Embryonic facial prominence (tissue), 1 donor: ENCODE measurements at regions not wholly inside any gene's neighbourhood (a gene's known extent, or its start where the extent isn't known, plus 50 kb on each side); places are given as distances from the start of the nearest gene placed in this dataset.
A peak's percentile ranks its signal among the peaks of the same experiment; 100 is the strongest.

Experiments
- DNase-seq: peaks from one replicate; pipeline ENCODE4 v3.0.0-alpha.2; 2016; ENCODE audit errors: extremely low spot score

DNA sequence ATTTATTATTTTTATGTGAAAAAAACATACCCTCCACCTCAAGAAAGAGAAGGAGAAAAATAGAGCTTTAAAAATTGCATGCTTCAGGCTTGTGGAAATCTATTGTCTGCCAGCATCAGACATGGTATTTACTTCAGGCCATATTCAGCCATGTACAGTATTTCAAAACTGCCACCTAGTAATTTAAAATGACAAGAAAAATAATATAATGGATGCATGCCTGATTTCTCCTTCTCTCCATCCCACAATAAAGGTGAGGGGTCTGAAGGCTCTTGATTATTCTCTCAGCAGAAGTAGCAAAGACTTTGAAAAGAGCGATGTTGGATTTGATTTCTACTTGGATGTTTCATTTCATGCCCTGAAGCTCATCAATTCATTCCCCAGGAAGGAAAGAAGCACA lies 250.7 kb downstream of the TBC1D4 start:
- DNase-seq, result no peak

DNA sequence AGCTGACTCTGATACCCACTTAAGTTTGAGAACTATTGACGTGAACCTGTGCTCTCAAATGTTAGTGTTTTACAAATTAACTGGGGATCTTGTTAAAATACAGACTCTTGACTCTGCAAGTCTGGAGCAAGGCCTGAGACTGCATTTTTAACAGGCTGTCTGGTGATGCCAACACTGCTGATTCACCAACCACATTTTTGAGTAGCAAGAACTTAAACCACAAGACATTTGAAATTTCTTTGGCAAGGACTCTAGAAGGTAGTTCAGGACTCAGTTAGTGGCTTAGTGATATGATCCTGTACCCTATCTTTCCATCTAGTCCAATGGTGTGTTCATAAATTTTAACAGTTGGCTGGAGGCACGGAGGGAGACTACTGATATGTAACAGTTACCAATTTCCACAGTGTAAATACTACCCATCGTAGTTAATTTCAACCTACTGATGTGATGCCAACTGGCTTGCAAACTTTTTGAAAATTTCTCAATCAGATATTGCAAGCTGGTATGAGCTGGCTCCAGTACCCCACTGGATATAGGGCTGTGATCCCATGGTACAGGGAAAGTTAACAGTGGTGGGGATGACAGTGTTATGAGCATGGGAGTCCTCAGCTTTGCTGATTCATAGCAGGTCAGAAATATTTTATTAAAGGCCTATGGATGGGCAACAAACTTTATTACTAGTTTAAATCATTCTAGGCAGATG lies 255.1 kb downstream of the TBC1D4 start:
- no peak for DNase-seq

DNA sequence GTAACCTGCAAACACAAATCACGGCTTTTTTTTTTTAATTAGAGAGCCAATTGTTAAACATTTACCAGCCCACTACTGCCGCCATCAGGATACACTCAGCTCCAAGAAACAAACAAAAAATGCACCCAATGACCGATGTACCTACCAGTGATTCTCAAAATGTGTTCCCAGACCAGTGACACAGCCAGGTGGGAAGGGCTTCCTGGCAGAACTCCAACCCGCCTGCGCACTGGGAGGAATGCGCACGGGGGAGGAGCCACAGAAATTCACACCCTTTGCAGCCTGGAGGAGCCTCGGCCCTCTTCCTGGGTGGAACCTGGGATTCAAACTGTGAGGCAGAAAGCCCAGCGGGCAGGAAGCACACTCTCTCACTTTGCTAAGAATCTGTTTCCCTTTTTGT lies 255.9 kb downstream of the TBC1D4 start:
- DNase-seq, result no peak

DNA sequence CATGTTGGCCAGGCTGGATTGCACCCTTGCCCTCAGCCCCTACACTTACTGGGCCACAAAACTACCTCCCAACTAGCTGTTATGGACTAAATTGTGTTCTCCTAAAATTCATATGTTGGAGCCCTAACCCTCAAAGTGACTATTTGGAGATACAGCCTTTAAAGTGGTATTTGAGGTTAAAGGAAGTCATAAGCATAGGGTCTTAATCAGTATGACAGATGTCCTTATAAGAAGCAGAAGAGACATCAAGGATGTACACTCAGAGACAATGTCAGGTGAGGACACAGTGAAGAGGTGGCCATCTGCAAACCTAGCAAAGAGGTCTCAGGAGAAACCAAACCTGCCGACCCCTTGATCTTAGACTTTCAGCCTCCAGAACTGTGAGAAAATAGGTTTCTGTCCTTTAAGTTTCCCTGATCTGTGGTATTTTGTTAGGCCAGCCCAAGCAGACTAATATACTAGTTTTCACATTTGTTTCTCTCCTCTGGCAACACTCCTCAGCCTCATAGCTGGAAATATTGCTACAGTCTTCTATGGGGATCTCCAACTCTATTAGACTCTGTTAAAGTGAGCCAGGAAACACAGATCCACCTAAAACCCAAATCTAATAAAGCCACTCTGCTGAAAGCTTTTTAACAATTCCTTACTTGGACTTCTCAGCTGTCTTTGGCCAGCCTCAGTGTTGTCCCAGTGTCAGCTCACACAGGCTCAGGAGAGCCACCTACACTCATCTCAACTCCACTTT lies 256.5 kb downstream of the TBC1D4 start:
- DNase-seq, result no peak

DNA sequence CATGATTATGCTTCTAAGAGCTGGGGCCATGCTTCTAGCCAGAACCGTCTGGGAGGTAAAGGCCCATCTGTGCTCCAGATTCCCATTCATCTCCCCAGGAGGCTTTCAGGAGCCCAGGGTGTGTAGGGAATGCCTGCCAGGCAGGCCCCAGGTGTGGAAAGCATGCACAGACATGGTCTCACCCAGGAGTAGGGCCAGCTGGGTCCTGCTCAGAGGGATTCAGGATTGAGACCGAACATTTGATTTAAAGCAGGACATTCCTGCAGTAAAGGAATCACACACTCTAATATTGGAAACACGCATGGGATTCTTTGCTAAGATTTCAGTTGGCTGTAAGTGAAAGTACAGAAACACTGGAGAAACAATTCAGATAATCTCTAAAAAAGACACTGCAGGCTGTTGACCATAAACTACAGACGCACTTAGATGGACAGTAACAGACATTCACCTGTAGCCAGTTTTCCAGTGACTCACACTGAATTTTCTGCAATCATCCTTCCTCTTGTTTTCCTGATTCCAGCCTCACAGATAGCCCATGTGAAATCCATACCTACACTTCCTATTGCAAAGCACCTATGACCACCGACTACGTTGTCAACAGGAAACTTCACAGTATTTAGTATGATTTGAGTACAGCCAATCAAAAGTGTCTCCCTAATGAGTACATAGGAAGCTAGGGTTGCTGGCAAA lies 257.8 kb downstream of the TBC1D4 start:
- DNase-seq, result no peak

DNA sequence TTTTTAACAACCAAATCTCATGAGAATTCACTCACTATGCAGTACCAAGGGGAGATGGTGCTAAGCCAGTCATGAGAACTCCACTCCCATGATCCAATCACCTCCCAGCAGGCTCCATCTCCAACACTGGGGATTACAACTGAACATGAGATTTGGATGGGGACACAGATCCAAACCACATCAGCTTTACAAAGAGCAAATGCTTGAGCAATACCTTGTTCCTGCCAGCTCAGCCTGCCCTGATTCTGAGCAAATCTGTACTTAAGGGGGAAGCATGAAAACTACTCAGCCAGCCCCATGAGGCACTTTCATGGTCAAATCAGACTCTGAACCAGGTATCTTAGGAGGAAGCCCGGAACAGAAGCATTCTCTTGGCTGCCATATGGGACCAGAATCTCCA lies 259.9 kb downstream of the TBC1D4 start:
- no peak for DNase-seq

DNA sequence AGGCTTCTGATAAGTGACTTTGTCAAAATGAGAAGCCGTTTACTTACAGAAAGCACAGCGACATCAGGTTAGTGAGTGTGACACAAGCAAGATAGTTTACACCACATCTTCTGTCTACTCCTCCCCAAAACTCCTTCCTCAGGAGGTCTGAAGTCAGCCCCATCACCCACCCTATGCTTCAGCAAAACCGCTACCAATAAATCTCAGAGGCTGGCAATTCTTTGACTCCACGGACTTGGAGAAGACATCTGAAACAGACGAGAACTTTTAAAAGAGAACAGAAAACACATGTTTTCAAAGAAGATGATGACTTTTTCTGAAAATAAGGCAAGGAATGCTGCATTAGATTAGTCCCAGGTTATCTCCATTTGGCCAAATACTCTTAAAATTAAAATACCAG lies 261.1 kb downstream of the TBC1D4 start:
- no peak for DNase-seq

DNA sequence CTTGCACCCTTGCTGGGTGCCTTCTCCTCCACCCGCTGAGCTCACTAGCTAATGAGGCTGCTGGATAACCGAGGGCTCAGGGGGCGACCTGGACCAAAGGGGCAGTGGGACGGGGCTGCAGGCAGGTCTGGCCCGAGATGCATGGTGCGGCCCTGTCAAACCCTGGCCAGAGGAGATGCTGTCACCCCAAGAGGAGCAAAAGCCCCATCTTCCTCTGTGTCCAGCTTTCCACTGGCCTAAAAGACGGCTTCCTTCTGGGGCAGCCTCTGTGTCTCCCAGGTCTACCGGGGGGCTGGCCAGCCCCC lies 261.8 kb downstream of the TBC1D4 start:
- DNase-seq, result no peak

DNA sequence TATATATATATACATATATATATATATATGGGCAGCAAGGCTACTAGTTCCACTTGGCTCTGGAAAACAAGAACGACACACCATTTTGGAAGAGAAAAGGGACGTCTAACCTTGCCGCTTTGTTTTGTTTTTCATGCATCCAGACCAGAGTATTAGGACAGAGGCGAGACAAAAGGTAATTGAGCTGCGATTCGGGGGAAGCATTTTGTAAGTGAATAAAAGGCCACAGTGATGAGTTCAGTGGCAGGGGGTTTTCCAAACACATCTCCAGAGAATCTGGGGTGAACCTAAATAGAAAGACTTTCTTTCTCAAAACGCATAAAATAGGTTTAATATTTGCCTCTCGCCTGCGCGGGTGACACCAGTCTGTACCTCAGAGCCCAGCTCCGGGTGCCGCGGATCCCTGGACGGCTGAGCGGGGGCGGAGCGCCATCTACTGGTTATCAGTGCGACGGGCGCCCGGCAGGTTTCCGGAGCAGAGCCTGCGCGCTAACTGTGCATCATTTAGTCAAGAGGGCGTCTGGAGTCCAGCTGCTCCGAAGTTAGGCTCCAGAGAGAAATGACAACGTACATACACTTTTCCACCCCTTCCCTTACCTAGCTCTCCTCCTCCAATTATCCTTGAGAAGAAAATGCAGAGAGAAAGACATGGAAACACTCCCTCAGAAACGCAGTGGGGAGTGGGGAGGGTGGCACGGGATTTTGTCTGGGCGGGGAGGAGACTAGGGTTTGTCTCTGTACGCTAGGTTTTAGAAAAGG lies 262.3 kb downstream of the TBC1D4 start:
- peak; percentile 52 for DNase-seq

DNA sequence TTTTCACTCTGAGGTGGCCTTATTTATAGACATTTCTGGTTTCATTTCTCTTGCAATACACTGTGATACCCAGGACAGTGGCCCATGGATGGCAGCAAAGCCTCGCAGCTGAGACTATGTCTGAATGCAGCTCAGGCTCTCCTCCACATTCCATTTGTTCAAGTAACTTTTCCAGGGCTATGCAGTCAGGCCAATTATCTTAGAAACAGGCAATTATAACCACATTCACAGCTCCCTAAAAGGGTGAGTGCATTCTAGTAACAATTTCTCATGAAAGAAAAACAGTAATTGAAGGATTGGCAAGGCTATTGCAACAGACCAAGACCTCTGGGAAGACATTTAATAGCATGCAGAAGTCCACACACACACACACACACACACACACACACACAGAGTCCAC lies 264.0 kb downstream of the TBC1D4 start:
- no peak for DNase-seq

DNA sequence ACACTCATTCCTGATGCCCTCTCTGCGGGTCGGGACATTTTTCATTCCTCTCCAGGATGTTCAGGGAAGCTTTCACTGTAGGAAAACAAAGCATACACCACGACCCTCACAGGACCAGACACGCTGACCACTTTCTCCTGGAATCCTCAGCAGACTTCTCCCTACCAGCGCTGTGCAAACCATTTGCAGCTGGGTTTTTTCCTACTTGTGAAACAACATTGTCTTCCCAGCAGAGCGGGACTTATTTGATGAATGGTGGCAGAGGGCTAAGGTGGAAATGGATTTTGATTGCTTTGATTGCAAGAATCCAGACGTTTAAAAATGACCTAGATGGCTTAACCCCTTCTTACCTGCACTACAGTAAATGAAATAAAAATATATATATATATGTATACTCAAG lies 265.9 kb downstream of the TBC1D4 start:
- no peak for DNase-seq

DNA sequence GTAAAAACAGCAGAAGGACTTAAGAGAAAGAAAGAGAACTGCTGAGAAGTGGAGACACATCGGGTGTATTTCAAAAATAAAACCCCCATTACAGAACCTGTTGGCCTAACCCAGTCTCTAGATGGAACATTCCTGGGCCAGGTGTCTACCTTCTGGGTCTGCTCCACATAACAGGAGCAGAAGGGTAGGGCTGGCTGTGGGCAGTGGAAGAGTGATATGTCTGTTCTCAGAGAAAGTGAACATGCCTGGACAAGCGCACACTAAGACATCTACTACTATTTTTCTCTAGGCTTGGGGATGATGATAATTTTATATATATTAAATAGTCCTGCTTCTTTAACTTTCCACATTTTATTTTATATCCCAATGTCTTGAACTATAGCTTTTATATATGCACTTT lies 267.1 kb downstream of the TBC1D4 start:
- no peak for DNase-seq

DNA sequence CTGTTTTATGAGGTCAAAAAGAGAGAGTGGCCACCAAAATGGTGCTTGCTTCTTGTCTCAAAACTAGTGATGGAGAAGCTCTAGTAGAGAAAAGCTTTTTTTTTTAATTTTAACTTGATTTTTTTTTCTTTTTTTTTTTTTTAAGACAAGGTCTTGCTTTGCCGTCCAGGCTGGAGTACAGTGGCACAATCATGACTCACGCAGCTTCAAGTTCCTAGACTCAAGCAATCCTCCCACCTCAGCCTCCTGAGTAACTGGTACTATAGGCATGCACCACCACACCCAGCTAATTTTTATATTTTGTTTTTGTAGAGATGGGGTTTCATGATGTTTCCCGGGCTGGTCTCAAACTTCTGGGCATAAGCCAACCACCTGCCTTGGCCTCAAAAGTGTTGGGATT lies 279.0 kb downstream of the TBC1D4 start:
- DNase-seq, result no peak

DNA sequence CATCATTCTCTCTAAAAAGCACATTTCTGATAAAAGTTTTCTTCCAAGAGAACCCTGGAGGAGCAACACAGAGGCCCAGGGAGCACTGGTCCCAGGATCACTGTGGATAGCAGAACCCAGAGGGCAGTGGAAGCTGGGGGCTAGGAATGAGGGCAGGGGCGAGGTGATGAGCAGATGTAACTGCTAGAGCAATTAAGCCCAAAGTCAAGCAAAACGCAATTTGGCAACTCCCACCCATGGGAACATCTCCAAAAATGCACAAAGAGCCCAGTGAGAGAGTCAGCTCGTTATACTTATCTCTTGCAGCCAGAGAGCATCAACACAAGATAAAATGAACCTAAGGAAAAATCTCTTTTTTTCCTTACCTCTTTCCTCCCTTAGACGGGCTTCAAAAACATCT lies 284.2 kb downstream of the TBC1D4 start:
- no peak for DNase-seq

DNA sequence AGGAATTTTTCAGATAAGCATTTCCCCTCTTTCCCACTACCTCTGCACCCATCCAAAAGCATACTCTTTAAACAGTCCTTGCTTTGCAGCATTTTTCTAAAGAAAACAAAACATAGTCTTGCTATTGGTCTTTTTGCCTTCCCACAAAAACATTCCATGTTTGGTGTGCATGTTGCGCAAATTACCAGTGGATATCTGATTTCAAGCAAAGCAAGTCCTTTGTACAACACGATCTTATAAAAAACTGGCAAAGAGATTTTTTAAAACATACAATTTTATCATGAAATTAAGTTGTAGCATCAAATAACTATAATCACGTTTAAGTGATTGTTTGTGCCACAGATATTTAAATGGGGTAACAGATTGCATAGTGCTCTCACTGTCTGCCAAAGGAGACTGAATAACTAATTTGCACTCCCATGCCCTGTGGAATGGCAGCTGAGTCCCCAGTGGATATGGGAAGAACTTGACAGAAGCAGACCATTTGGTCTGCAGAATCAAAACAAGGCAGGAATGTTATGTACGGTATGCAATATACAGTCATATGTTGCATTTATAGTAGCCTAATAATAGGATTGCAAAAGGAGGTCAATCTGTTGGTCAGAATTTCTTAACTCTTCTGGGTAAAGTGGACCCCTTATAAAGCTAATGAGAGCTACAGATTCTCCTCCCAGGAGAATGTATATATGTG lies 285.7 kb downstream of the TBC1D4 start:
- DNase-seq, result no peak

DNA sequence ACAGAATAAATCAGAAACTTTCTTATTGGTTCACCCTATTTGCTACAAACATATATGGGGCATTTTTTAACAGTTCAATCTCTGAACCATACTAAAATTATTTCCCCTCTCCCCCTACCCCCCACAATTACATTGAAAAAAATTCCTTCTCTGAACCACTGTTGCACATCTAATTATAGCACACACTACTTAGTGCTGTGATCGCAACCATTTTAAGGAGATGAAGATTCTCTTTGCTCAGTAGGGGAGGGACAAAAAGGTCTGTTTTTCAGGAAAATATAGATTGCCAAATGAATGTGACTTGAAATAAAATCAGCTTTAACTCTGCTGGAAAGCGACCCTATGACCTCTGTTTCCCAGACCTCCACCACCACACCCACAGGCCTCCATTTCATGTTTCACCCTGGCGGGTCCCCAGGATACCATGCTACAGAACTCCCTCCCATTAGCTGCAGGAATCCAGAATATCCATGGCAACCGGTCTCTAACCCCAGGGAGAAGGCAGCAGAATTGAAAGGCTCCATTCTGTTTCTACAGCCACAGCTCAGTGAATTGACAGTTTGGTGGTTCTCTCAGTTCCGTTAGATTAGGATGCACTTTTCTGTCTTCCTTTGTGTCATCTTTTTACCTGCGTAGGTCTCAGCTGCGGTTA lies 286.3 kb downstream of the TBC1D4 start:
- DNase-seq, result peak; percentile 48

DNA sequence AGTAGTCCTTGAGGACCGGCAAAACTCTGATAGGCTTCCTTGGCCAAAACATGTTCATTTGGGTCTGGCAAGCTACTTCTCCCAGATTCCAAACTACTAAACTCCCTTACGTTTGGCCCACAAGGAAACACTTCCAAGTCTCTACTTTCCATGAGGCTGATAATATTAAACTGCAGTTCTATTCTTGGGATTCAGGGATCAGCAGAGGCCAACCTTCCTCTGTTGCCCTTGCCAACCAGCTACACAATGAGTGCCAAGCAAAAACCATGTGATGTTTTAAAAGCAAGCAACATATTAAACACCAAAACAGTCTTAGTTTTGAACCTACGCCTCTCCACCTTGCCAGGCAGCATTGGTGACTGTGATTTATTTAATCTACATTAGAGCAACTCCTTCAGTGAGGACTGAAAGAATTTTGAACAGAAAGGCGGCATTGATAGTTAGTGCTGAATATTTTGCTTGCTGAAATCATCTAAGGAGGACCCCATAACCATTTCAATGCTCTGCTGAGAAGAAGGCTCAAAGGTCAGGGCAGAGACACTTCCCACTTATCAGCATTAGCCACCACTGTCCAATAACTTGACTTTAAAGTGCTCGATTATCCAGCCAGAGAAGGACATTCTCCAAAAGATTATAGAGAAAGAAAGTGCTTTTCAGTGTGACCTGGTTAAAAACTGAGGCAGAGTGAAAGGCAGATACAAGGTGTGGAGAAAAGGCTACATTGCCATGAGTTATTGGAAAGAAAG lies 287.1 kb downstream of the TBC1D4 start:
- DNase-seq, result no peak

DNA sequence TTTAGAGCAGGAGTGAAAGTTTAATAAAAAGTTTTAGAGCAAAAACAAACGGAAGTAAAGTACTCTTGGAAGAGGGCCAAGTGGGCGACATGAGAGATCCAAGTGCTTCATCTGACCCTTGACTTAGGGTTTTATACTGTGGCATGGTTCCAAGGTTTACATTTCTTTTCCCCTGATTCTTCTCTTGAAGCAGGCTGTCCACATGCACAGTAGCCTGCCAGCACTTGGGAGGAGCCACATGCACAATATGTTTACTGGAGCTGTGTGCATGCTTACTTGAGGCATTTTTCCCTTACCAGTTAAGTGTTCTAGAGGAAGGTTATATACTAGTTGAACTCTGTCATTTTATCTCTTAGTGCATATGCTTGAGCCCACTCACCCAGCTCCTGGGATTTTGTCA lies 295.6 kb downstream of the TBC1D4 start:
- DNase-seq, result no peak

DNA sequence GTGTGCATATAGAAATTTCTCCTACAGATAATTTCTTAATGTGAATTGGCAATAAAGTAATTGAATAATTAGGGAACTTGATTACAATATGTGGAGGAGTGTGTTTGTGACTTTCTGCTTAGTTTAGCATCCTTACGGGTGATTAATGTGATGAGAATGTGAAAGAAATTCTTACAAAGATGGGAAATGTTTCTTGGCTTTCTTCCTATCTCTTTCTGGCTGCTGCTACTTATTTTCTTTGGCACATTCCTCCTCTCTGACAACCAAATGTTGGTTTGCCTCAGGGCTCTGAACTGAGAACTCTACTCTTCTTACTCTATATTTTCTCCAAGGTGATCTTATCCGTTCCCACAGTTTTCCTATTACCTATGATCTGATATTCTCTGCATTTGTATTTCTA lies 300.1 kb downstream of the TBC1D4 start:
- DNase-seq, result no peak

DNA sequence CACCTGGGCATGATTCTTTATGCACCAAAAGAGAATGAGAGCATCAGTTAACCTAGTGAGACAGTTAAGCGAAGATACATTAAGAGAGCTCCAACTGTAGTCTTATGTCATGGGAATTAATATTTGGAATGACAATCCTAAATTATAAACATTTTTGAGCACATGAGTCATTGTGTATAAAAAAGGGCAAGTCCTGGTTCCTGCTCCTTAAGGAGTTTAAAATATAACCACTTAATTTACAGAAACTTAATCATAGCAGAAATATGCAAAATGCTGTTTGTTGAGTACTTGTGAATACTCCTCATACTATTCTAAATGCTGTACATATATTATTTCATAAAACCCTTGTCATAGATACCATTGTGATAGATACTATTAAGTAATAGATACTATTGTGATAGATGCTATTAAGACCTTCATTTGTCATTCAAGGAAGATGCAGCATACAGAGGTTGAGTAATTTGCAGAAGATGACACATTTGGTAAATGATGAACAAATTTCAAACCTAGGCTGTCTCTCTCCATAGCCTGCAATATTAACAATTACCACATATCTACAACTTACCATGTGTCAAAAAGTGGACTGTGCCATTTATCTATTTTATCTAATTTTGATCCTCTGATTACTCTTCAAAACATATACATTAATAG lies 301.0 kb downstream of the TBC1D4 start:
- DNase-seq, result no peak
